WTC11 (cell line): ENCODE measurements at regions not wholly inside any gene's neighbourhood (a gene's known extent, or its start where the extent isn't known, plus 50 kb on each side); places are given as distances from the start of the nearest gene placed in this dataset.

Source experiments
- ATAC-seq: fragments of 200-7000 bp; cut with Tn5 transposase; 2 replicates; pipeline ENCODE4 v1.10.0; 2021; ENCODE audit warnings: mild to moderate bottlenecking, moderate library complexity
- CTCF ChIA-PET: fragments of 300-600 bp; sonication (Branson Sonifier 250); formaldehyde crosslinking; loops from one replicate; lab custom pipeline; 2021; ENCODE audit warnings: antibody characterized with exemption; lab: Charles Lee
- POLR2A ChIA-PET: fragments of 350-600 bp; sonication (Branson Sonifier 250); formaldehyde crosslinking; loops from one replicate; lab custom pipeline; 2021; ENCODE audit warnings: antibody characterized with exemption; lab: Charles Lee
- DNase-seq: peaks from one replicate; pipeline ENCODE4 v3.0.0; 2021; ENCODE audit warnings: low spot score
- H3K27ac Mint-ChIP-seq: 2 replicates; pipeline ENCODE4 v1.8.0; 2021; ENCODE audit warnings: mixed read lengths
- H3K27me3 Mint-ChIP-seq: 2 replicates; pipeline ENCODE4 v1.8.0; 2021; ENCODE audit warnings: low read depth, mild to moderate bottlenecking, moderate library complexity, mixed read lengths
- H3K36me3 Mint-ChIP-seq: 2 replicates; pipeline ENCODE4 v1.8.0; 2021; ENCODE audit warnings: mixed read lengths
- H3K4me1 Mint-ChIP-seq: 2 replicates; pipeline ENCODE4 v1.8.0; 2022; ENCODE audit warnings: mixed read lengths
- H3K4me3 Mint-ChIP-seq: 2 replicates; pipeline ENCODE4 v1.8.0; 2021; ENCODE audit warnings: mild to moderate bottlenecking, moderate library complexity, mixed read lengths
- H3K9me3 Mint-ChIP-seq: 2 replicates; pipeline ENCODE4 v1.8.0; 2021; ENCODE audit warnings: mixed read lengths
- AFF4 ChIP-seq: sonication (generic); formaldehyde crosslinking; IDR thresholded peaks from 2 replicates; pipeline ENCODE4 v1.8.1; 2023; ENCODE audit warnings: mild to moderate bottlenecking, missing genetic modification reagents, borderline replicate concordance
- ATF3 ChIP-seq: sonication (generic); formaldehyde crosslinking; conservative IDR thresholded peaks from 2 replicates; pipeline ENCODE4 v1.8.1; 2022; ENCODE audit warnings: mild to moderate bottlenecking, missing genetic modification reagents
- CBFB ChIP-seq: sonication (generic); formaldehyde crosslinking; IDR thresholded peaks from 2 replicates; pipeline ENCODE4 v1.8.1; 2022; ENCODE audit warnings: mild to moderate bottlenecking, low read depth, missing genetic modification reagents
- CDX4 ChIP-seq: fragments of 250-450 bp; sonication (Bioruptor Pico); IDR thresholded peaks from 2 replicates; pipeline ENCODE4 v1.9.0; 2021; ENCODE audit warnings: moderate library complexity, mild to moderate bottlenecking, inconsistent platforms, borderline replicate concordance
- CTCF ChIP-seq: fragments of 200-600 bp; IDR thresholded peaks from 2 replicates; pipeline ENCODE4 v1.8.0; 2022; ENCODE audit warnings: antibody characterized with exemption
- FOXK1 ChIP-seq: sonication (generic); formaldehyde crosslinking; IDR thresholded peaks from 2 replicates; pipeline ENCODE4 v1.8.0; 2022; ENCODE audit warnings: mild to moderate bottlenecking, moderate library complexity, missing genetic modification reagents
- GTF2I ChIP-seq: fragments of 250-450 bp; sonication (Bioruptor Pico); conservative IDR thresholded peaks from 2 replicates; pipeline ENCODE4 v1.4.0; 2021; ENCODE audit warnings: mild to moderate bottlenecking
- KAT7 ChIP-seq: sonication (generic); formaldehyde crosslinking; IDR thresholded peaks from 2 replicates; pipeline ENCODE4 v1.8.1; 2023; ENCODE audit warnings: missing genetic modification reagents, mild to moderate bottlenecking, borderline replicate concordance
- MXD4 ChIP-seq: fragments of 250-450 bp; sonication (Bioruptor Pico); IDR thresholded peaks from 2 replicates; pipeline ENCODE4 v1.8.0; 2021; ENCODE audit warnings: mild to moderate bottlenecking, moderate library complexity, borderline replicate concordance
- NFYB ChIP-seq: sonication (generic); formaldehyde crosslinking; conservative IDR thresholded peaks from 2 replicates; pipeline ENCODE4 v1.8.0; 2022; ENCODE audit warnings: low read depth, missing genetic modification reagents
- NR1H2 ChIP-seq: sonication (generic); formaldehyde crosslinking; IDR thresholded peaks from 2 replicates; pipeline ENCODE4 v1.9.0; 2021; ENCODE audit warnings: mild to moderate bottlenecking, moderate library complexity, missing genetic modification reagents
- PRRX2 ChIP-seq: fragments of 250-450 bp; sonication (Bioruptor Pico); IDR thresholded peaks from 2 replicates; pipeline ENCODE4 v1.8.0; 2021; ENCODE audit warnings: mild to moderate bottlenecking
- RORB ChIP-seq: fragments of 250-450 bp; sonication (Bioruptor Pico); IDR thresholded peaks from 2 replicates; pipeline ENCODE4 v1.9.0; 2021; ENCODE audit warnings: mild to moderate bottlenecking
- SMAD3 ChIP-seq: sonication (generic); formaldehyde crosslinking; IDR thresholded peaks from 2 replicates; pipeline ENCODE4 v1.8.0; 2022; ENCODE audit warnings: missing genetic modification reagents, mild to moderate bottlenecking, borderline replicate concordance
- ZNF232 ChIP-seq: sonication (generic); formaldehyde crosslinking; IDR thresholded peaks from 2 replicates; pipeline ENCODE4 v1.8.0; 2022; ENCODE audit warnings: mild to moderate bottlenecking, missing genetic modification reagents
- ZNF416 ChIP-seq: fragments of 250-450 bp; sonication (Bioruptor Pico); IDR thresholded peaks from 2 replicates; pipeline ENCODE4 v1.9.0; 2021; ENCODE audit warnings: mild to moderate bottlenecking, inconsistent platforms
- ZNF512 ChIP-seq: sonication (generic); formaldehyde crosslinking; IDR thresholded peaks from 2 replicates; pipeline ENCODE4 v1.8.1; 2022; ENCODE audit warnings: missing genetic modification reagents, borderline replicate concordance
- ZNF532 ChIP-seq: fragments of 250-450 bp; sonication (Bioruptor Pico); IDR thresholded peaks from 2 replicates; pipeline ENCODE4 v1.9.0; 2021; ENCODE audit warnings: mild to moderate bottlenecking, borderline replicate concordance
- ZSCAN18 ChIP-seq: fragments of 250-450 bp; sonication (Bioruptor Pico); IDR thresholded peaks from 2 replicates; pipeline ENCODE4 v2.1.2; 2022; ENCODE audit warnings: mild to moderate bottlenecking, moderate library complexity

- POLR2A ChIA-PET, result no interaction called here
- no peaks in the 10 kb centered on the region for H3K27me3 Mint-ChIP-seq
- ATAC-seq, result no peak
- no peak overlapping the region for H3K27ac Mint-ChIP-seq
- CTCF ChIA-PET, result no interaction called here
- no peaks in the 10 kb centered on the region for H3K36me3 Mint-ChIP-seq
- DNase-seq, result no peak
- no peak overlapping the region for H3K4me3 Mint-ChIP-seq
- H3K9me3 Mint-ChIP-seq, result no peaks in the 10 kb centered on the region
- TF ChIP-seq ZSCAN18 (CRISPR knock-in tag) (no peak), PRRX2 (CRISPR knock-in tag) (no peak), NR1H2 (CRISPR knock-in tag) (no peak), ATF3 (CRISPR knock-in tag) (no peak), CBFB (no peak), ZNF512 (CRISPR knock-in tag) (no peak), MXD4 (no peak)
- H3K4me1 Mint-ChIP-seq, result peaks cover 8% of the 10 kb centered on the region
These were observed 264.0 kb downstream of the ARL4A start for GRCh38 chr7:12951397-12951801.

- CTCF ChIA-PET, result interaction anchor here (1.0 kb wide), 1 partner anchor 268 kb away, joined by 3 read pairs; no protein-coding TSS in a partner anchor
- H3K9me3 Mint-ChIP-seq, result no peaks in the 10 kb centered on the region
- peaks cover 2% of the 10 kb centered on the region for H3K4me1 Mint-ChIP-seq
- ATAC-seq (no peak), DNase-seq (no peak)
- no peak overlapping the region for H3K27ac Mint-ChIP-seq
- no peak overlapping the region for H3K4me3 Mint-ChIP-seq
- no peaks in the 10 kb centered on the region for H3K27me3 Mint-ChIP-seq
- H3K36me3 Mint-ChIP-seq, result no peaks in the 10 kb centered on the region
- POLR2A ChIA-PET, result no interaction called here
- TF ChIP-seq CTCF (no peak), ZNF532 (no peak), ZNF512 (CRISPR knock-in tag) (no peak), ZNF232 (no peak), KAT7 (no peak), CDX4 (no peak), RORB (no peak), GTF2I (CRISPR knock-in tag) (no peak), FOXK1 (no peak), AFF4 (CRISPR knock-in tag) (no peak), ZNF416 (CRISPR knock-in tag) (no peak), NFYB (CRISPR knock-in tag) (no peak), SMAD3 (CRISPR knock-in tag) (no peak)
These were observed 267.1 kb downstream of the ARL4A start for GRCh38 chr7:12954380-12955033.
